ENCODE measurements at regions not wholly inside any gene's neighbourhood (a gene's known extent, or its start where the extent isn't known, plus 50 kb on each side); places are given as distances from the start of the nearest gene placed in this dataset.
"Not testable (repeated sequence)": the region's sequence is repeated elsewhere in the genome, so short reads cannot be mapped to it uniquely, and the experiment has no call there.

DNA sequence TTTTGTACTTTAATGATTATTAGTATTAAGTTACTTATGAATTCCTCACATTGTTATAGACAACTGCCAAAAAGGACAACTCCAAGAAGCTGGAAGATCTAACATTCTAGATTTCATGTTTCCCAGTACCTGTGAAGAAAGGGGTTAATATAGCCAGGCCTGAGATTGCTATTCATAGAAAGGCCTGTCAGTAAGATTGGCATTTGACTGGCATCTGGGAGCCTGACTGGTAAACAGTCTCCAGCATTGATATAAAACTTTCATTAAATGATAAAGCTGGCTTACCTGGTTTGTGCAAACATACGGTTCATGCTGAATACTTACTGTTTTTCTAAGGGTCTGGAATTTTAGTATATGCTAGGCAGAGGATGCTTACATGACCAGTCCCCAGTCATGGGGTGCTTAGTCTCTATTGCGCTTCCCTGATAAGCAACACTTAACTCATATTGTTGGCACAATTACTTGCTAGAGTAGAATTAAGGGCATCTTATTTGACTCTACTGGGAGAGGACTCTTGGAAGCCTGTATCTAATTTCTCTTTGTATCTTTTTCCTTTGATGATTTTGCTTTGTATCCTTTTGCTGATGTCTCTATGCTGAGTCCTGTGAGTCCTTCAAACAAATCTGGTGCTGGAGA is 340.4 kb upstream of the SEMA6A start:
- no peak for DNase-seq

DNA sequence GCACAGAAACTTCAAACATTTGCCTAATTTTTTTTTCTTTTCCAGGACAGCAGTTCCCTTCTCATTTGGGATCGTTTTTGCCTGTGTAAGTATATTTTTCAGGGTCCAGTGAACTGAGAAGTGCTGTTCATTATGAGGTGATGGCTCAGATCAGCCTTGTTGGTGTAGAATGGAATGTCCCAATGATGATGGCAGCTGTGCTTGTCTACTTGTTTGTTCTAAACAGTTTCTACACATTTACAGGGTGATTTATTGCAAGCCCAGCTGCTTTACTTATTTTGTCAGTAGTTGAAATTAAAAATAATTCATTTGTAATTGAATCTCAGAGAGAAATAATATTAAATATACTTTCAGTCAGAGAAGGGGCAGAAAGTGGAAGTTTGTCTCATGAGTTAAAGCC is 337.6 kb upstream of the SEMA6A start:
- DNase-seq = no peak

DNA sequence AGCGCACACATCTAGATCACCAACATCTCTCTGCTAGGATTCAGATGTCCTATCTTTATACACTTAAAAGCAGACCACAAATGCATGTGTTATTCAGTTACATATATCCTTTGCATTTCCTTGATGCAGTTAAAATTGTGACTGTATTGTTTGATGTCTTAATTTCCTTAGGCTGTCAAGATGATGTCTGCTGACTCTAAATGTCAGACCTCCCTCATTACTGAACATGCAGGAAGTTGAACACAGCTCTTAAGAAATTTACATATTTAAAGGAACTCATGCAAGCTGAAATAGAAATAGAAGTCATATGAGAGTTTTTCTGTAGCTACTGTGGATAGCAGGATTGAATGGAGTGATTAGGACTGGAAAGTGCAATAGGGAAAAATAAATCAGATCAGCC is 336.5 kb upstream of the SEMA6A start:
- no peak for DNase-seq

DNA sequence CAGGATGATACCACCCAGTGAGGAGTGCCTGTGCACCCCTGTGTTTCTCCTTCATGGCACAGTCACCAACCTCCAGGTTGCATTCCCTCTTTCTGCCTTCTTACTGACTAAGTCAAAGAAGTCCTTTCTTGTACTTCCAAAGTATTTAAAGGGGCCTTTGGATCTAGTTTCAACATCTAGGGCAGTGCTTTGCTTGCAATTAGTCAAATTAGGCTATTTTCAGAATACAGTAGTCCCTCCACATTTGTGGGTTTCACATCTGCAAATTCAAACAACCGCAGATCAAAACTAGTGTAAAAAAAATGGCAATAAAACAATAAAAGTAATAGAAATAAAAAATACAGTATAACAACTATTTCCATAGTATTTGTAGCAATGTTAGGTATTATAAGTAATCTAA is 333.9 kb upstream of the SEMA6A start:
- DNase-seq = no peak

DNA sequence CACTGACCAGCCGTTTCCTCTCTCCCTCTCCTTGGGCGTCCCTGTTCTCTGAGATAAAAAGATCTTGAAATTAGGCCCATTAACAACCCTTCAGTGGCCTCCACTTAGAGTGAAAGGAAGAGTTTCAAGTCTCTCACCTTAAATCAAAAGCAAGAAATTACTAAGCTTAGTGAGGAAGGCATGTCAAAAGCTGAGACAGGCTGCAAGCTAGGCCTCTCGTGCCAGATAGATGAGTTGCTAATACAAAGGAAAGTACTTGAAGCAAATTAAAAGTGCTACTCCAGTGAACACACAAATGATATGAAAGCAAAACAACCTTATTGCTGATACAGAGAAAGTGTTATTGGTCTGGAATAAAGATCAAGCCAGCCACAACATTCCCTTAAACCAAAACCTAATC is 331.3 kb upstream of the SEMA6A start:
- no peak for DNase-seq

DNA sequence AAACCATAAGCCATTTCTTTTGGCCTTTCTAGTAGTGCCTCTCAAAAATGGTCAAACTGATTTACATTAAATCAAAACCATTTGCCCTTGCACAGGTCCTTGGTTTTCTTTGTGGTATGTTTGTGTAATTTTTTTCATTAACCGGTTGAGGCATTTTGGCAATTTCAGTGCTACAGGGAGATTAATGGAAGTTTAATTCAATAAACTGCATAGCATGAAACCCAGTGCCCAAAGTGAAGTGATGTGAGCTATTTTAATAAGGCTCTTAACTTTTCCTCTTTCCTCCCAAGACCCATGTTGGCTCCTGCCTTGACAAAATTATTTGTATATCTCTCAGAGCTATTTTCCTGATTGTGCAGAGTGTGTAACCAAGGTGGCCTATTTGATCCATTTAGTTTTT is 326.2 kb upstream of the SEMA6A start:
- no peak for DNase-seq

DNA sequence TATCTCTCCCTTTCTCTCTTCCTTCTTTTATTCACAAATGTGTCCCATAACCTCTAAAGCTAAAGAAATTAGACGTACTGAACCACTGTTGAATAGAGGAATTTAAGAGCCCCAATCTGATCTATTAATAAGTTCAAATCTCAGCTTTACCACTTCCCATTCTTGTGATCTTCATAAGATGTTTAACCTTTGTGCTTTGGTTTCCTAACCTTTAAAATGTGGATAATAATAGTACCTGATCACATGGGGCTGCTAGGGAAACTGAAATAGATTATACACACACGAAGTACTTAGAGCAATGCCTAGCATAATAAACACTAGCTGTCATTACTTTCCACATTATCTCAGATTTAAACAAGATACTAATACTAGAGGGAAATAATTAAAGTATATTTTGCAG is 324.3 kb upstream of the SEMA6A start:
- DNase-seq = no peak

DNA sequence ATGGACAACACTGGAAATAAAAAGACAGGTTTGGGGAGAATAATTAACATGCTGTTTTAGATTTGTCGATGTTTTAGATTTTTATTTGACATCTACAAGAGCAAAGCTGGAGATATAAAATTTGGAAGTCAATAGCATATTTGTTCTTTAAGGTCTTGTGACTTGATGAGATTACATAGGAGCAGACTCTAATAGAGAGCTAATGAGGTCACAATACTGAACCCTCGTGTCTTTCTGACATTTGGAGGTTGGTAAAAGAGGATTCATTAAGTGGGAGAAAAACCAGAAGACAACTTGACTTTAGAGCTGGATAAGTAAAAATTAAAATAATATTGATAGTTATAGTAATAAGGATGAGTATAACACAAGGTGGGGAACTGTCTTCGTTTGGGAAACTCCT is 322.7 kb upstream of the SEMA6A start:
- DNase-seq = no peak

DNA sequence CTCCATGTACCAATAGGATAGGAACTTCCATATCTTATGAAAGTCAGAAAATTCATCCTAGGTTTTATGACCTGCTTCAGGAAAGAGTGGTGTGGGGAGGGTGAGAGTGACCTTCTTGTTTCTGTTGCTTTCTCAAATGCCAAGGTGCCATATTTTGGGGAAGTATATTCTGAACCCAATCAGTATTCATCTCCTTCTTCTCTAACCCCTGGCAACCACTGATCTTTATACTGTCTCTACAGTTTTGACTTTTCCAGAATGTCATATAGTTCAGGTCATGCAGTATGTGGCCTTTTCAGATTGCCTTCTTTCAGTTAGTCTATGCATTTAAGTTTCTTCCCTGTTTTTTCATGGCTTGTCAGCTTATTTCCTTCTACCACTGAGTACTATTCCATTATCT is 321.4 kb upstream of the SEMA6A start:
- DNase-seq = no peak

DNA sequence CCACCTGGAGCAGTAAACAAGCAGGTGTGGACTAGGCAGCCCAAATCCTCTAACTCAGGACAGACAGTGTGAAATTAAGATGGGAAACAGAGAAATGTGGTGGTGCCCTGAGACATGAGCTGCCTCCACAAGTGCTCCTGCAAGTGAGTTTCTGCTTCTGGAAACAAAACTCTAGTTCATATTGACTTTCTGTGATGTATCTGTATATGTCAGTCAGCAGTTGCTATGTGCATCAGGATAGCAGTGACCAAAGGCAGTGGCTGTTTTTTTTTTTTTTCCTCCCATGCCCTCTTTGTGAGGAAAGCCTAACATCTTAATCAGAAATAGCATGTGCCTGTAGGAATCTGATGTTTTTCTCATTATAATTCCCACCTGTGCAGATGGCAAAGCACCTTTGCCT is 318.4 kb upstream of the SEMA6A start:
- no peak for DNase-seq

DNA sequence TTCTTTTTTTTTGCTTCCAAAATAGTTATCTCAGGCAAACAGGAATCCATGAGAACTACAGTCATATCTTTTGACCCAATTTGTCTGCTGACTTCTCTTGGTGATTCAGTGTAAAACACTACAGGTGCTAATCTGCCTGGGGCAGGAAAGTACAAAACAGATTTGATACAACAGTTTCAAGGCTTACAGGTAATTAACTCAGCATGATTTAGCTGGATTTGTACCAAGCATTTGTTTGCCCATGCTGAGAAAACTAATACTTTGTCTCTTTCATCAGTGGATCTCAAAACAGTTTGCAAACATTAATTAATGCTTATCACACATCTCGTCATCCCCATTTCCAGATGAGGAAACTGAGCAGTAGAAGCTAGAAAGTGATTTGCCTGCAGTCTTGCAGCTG is 312.5 kb upstream of the SEMA6A start:
- no peak for DNase-seq

DNA sequence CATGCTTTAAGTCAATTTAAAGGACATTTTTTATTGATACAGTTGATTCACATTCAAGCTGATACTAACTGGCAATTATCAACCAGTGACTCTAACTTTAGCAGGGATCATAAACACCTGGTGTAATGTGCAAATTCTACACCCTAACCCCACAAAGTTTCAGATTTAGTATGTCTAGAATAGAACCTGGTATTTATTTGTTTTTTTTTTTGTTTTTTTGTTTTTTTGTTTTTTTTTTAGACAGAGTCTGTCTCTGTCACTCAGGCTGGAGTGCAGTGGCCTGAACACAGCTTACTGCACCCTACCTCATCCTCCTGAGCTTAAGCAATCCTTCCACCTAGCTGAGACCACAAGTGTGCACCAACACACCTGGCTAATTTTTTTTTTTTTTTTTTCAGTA is 311.2 kb upstream of the SEMA6A start:
- no peak for DNase-seq

DNA sequence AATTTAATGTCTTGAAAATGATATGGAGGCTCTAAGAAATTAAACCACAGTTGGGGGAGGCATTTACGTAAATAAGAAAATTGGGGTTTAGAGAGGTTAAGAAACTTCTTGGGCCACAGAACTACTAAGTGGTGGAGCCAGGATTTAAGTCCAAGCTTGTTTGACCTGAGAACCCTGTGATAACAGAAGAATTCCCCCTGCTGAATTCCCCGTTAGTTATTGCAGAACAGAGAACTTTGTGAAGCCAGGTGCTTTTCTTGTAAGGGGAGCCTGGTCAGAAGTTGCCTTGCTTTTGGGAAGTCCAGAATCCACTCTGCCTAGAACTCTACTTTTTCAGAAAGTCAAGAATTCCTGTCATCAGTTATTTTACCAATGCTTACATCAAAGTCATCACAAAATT is 309.3 kb upstream of the SEMA6A start:
- no peak for DNase-seq

DNA sequence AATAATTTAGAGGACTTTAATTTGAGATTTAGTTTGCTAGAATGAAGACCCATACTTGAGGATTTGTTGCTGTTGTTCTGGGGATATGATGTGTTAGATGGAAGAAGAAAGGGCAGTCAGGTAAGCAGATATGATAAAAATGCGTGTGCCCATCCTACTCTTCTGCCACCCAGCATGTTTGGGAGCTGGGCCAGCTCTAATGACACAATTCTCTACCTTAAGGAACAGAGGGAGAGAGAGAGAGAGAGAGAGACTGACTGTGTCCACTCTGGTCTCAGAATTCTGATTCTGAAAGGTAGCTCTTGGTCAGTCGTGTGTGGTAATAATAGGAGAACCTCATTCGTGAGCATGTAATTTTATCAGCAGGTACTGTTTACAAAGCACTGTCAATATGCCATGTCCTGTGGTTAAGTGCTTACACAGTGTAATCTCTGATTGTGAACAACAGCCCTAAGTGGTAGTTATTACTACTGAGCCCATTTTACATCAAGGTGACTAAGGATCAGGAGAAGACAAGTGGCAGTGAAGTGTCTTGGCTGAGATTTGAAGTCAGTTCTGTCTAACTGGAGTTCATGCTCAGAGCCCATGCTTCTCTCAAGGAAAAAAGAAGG is 307.4 kb upstream of the SEMA6A start:
- DNase-seq = no peak

DNA sequence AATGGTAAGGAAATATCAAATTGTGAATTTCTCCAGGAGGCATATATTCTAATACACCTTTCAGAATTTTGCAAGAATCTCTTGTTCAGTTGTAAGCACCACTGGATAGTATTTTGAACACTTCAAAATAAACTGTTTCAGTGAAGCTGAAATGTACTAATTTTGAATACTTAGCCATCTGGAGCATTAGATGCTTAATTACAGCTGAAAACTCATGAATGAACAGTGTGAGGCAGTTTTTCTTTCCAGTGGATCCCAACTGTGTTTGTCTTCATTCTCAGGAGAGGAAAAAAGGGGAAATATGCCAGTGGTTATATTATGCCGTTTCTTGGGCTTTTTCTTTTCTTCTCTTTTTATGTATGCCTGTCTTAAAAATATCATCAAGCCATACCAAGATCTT is 306.0 kb upstream of the SEMA6A start:
- DNase-seq = no peak

DNA sequence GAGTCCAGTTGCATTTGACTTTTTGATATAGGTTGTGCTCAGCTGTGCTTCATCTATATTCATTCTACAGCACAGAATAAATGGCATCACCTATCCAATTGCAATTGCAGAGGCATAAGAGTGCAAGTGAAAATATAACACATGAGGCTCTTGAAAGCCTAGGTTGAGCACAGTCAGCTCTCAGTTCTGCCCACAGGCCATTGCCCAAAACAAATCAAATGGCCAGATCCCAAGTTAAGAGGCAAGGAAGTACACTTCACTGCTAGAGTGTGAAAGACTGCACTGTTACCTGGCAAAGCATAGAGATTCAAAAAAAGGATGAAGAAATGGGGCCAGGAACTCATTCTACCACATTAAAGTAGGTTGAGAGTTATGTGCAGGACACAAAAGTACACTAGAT is 305.5 kb upstream of the SEMA6A start:
- no peak for DNase-seq

DNA sequence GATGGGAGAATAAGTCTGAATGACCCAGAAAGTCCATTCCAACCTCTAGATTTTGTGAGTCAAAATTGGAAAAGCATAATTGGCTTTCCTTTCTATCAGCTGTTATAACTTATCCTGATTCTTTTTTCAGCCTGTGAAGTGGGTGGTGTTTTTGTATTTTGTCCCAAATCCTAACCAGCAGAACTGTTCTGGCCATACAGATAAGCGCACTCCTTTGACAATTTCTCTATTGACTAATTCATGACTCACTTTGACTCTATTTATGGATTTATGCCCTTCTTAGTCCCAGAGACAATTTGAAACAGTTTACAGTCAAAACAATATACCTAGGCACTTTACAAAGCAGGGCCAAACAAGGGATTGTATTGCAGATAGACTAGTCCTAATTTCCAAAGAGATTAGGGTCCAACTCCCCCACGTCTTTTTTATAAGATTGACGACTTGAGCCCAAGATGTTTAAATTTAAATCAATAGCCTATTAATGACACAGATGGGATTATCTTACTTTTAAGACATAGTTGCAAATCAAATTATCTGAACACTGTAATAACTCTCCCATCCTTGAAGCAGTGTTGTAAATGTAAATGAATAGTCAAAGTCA is 301.7 kb upstream of the SEMA6A start:
- no peak for DNase-seq

DNA sequence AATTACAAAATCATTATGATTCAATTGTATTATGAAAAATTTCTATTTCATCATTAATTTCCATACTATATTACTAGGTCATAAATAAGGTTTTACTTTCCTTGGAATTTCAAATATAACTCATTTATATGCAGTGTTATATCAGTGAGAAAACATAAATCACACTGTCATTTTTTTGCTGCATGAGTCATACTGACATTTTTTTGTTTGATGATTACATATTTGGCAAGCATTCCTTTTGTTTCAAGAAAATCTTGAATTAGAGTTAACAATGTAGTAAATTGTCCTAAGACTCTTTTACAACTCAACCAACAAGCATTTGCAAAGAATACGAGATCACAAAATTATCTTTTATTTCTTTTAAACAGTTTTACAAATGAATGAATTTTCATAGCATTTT is 298.4 kb upstream of the SEMA6A start:
- DNase-seq = no peak

DNA sequence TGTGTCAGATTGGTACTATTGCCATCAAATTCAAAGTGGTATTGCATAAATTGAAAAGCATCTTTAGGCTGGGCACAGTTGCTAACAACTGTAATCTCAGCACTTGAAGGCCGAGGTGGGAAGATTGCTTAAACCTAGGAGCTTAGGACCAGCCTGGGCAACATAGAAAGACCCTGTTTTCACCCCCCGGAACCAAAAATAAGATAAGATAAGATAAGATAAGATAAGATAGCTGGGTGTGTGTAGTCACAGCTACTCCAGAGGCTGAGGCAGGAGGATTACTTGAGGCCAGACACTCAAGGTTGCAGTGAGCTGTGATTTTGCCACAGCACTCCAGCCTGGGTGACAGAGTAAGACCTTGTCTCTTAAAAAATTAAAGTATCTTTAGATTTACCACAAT is 297.9 kb upstream of the SEMA6A start:
- no peak for DNase-seq

DNA sequence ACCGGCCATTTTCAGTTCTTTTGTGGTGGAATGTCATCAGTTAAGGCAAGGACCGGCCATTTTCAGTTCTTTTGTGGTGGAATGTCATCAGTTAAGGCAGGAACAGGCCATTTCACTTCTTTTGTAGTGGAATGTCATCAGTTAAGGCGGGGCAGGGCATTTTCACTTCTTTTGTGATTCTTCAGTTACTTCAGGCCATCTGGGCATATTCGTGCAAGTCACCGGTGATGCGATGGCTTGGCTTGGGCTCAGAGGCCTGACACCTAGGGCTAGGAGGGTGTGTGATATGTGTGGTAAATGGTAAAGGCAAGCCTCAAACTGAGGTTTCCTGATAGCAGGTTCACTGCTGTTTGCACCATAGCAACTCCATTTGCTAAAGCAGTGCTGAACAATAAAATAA is 293.2 kb upstream of the SEMA6A start:
- not testable (repeated sequence) for DNase-seq

DNA sequence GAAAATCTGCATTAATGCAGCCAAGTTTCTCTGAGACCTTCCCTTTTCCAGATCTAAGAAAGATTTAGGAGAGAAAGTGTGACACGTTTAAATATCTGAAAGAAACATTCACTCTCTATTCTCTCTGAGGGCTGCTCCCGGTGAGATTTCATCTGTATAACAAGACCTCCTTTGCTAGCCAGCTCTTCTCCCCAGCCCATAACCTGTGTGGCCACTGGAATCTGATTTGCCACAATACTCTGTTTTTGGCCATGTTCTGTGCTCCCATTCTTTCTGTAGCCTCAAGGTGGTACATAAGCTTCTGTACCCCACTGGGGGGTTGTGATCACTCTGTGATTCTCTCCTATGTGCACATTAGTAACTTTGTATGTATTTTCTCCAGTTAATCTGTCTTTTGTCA is 291.0 kb upstream of the SEMA6A start:
- DNase-seq = no peak

DNA sequence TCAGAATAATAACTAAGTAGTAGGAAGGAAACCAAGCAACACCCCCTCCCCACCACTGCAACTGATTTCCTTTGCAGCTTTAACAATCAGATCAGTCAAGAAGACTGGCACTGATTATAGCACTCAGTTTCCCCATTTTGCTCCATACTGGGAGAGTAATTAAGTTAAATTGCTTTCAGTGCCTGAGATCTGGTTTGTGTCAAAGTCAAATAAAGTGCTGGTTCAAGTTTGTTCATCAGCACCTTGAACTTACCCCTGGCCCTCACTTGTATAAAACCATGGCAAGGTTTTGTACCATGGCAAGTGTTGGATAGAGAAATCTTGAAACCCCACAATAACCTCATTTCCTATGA is 290.2 kb upstream of the SEMA6A start:
- DNase-seq = no peak

DNA sequence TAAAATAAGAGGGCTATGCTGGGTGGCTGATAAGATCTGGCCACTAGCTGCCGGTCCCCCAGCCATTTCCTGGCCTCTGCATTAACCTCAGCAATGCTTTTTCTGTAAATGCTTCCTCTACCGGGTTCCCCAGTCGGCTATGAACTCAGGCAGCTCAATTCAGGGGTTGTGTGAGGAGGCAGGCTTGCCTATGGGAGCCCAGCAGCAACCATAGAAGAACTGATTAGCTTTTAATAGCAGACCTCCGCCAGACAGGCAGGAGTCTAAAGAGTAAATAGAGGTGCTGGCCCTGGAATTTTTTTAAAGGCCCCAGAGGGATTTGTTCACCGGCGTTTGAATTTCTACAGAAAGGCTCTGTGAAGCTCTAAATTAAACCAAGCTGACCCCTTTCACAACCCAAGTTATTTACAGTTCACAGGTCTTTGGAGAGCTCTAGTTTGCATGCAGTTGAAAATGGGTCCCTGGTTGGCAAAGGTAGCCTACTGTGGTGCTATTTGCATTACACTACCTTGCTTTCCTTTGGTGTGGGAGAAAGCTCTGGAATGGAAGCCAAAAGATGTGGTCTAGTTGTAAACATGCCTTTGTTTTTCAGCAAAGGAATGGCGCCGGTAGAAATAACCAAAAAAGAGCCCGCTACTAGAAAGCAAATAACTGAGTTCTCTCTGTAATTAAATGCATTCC is 289.7 kb upstream of the SEMA6A start:
- peak; percentile 15 for DNase-seq

DNA sequence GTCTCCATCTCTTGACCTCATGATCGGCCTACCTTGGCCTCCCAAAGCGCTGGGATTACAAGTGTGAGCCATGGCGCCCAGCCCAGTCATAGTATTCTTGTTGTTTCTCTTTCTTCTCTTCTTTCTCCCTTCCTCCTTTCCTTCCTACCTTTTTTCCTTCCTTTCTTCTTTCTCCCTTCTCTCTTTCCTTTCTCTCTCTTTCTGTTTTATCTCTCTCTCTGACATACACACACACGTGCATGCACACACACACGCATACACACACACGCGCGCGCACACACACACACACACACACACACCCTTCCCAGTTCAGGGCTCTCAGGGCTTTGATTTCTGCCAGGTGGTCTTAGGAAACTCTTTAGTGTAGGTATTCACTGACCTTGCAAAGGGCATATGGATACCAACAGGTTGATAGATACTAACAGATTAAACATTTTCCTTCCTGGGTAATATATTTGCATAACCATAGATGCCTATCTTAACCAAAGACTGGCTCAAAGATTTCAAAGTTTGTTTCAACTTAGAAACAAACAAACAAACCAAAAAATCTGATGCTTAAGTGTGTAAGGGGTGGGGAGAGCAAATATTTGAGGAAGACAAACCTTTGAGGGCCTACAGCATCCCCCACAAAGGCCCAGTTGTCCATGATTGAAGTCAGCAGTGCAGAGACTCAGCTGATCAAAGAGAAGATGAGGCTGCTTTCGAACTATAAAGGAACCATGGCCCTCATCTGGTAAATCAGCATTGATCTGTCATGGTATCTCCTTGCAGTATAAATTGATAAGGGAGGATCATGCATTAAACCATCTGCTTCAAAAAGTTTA is 288.2 kb upstream of the SEMA6A start:
- DNase-seq = no peak

Measured in retina (tissue), 1 donor.